Transverse colon (tissue), 3 donors: ENCODE measurements at regions not wholly inside any gene's neighbourhood (a gene's known extent, or its start where the extent isn't known, plus 50 kb on each side); places are given as distances from the start of the nearest gene placed in this dataset.

Experiments used
- EP300 ChIP-seq: sonication (generic); formaldehyde crosslinking; IDR thresholded peaks from one replicate; pipeline ENCODE4 v1.6.1; 2017; ENCODE audit warnings: antibody characterized with exemption, low read depth
- POLR2A ChIP-seq: fragments of 450-650 bp; IDR thresholded peaks from one replicate; pipeline ENCODE4 v1.6.1; 2016; ENCODE audit warnings: antibody characterized with exemption, mild to moderate bottlenecking, moderate library complexity
- TF ChIP-seq, protein P1 (sequence below), 5 experiments: fragments of 200-600 bp in 3 of 5; fragments of 450-650 bp in 2 of 5; sonication (generic) in 3 of 5; IDR thresholded peaks; 1 replicate in 2 of 5; 2 replicates in 3 of 5; pipeline ENCODE4 v1.5.1; 2016 to 2017; ENCODE audit warnings: antibody characterized with exemption in 5 of 5, inconsistent platforms in 3 of 5, mild to moderate bottlenecking in 2 of 5, moderate library complexity in 1 of 5

DNA sequence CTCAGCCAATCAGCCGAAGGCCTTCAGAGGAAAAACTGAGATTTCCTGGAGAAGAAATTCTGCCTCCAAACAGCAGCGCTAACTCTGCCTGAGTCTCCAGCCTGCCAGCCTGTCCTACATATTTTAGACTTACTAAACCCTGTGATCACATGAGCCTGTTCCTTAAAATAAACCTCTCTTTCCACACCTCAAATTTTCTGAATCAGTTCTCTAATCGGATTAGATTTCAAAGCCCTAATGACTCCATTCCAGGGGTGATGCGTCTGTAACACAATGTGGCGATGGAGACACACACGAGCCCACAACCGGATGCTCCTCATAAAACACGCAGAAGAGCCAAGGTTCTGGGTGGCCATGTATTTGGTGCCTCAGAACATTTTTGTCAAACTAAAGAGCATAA lies 1371.2 kb downstream of the BRD1 start:
- TF ChIP-seq, protein P1, sequence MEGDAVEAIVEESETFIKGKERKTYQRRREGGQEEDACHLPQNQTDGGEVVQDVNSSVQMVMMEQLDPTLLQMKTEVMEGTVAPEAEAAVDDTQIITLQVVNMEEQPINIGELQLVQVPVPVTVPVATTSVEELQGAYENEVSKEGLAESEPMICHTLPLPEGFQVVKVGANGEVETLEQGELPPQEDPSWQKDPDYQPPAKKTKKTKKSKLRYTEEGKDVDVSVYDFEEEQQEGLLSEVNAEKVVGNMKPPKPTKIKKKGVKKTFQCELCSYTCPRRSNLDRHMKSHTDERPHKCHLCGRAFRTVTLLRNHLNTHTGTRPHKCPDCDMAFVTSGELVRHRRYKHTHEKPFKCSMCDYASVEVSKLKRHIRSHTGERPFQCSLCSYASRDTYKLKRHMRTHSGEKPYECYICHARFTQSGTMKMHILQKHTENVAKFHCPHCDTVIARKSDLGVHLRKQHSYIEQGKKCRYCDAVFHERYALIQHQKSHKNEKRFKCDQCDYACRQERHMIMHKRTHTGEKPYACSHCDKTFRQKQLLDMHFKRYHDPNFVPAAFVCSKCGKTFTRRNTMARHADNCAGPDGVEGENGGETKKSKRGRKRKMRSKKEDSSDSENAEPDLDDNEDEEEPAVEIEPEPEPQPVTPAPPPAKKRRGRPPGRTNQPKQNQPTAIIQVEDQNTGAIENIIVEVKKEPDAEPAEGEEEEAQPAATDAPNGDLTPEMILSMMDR (IDR thresholded peaks at IDR 0.05), result no peak
- no peak for TF ChIP-seq POLR2A
- TF ChIP-seq EP300, result no peak
